ENCODE measurements at regions not wholly inside any gene's neighbourhood (a gene's known extent, or its start where the extent isn't known, plus 50 kb on each side); places are given as distances from the start of the nearest gene placed in this dataset.

GRCh38 chr10:28082885-28083284 is 84.0 kb upstream of the ODAD2 start:
- ChIA-PET POLR2A (no interaction called here), CTCF (no interaction called here)
- TF ChIP-seq PKNOX1 (IDR thresholded peaks at IDR 0.05) = no peak
- TF ChIP-seq FOXK2 (IDR thresholded peaks at IDR 0.05) = no peak
- no peak for TF ChIP-seq BHLHE40 (IDR thresholded peaks at IDR 0.05; ENCODE audit: borderline replicate concordance)
- no peak for TF ChIP-seq CTBP1 (IDR thresholded peaks at IDR 0.05; ENCODE audit: borderline replicate concordance)
- no peak for TF ChIP-seq FOXA1 (IDR thresholded peaks at IDR 0.05)
- TF ChIP-seq NFRKB (IDR thresholded peaks at IDR 0.05) = no peak
- no peak for TF ChIP-seq ARNT (IDR thresholded peaks at IDR 0.05)
- TF ChIP-seq ZNF384 (IDR thresholded peaks at IDR 0.05) = no peak
- no peak for TF ChIP-seq HDGF (IDR thresholded peaks at IDR 0.05; ENCODE audit: borderline replicate concordance)
- no peak for TF ChIP-seq SUZ12 (IDR thresholded peaks at IDR 0.05)
- TF ChIP-seq FOXM1 (IDR thresholded peaks at IDR 0.05; ENCODE audit: borderline replicate concordance) = no peak
- no peak for TF ChIP-seq LEF1 (IDR thresholded peaks at IDR 0.05; ENCODE audit: borderline replicate concordance)
- no peak for TF ChIP-seq SP1 (IDR thresholded peaks at IDR 0.05)
- TF ChIP-seq L3MBTL2 (conservative IDR thresholded peaks at IDR 0.05) = no peak
- TF ChIP-seq TARDBP (IDR thresholded peaks at IDR 0.05) = no peak
- TF ChIP-seq ELF4 (IDR thresholded peaks at IDR 0.05) = no peak
- DNase-seq (ENCODE audit: extremely low spot score) = no peak

GRCh38 chr10:28082316-28082715 is 83.4 kb upstream of the ODAD2 start:
- ChIA-PET POLR2A (no interaction called here), CTCF (no interaction called here)
- TF ChIP-seq CTBP1 (IDR thresholded peaks at IDR 0.05; ENCODE audit: borderline replicate concordance) = no peak
- no peak for TF ChIP-seq SUZ12 (IDR thresholded peaks at IDR 0.05)
- no peak for TF ChIP-seq PKNOX1 (IDR thresholded peaks at IDR 0.05)
- TF ChIP-seq NFRKB (IDR thresholded peaks at IDR 0.05) = no peak
- TF ChIP-seq L3MBTL2 (conservative IDR thresholded peaks at IDR 0.05) = no peak
- TF ChIP-seq TARDBP (IDR thresholded peaks at IDR 0.05) = no peak
- TF ChIP-seq FOXA1 (IDR thresholded peaks at IDR 0.05) = no peak
- no peak for TF ChIP-seq FOXM1 (IDR thresholded peaks at IDR 0.05; ENCODE audit: borderline replicate concordance)
- no peak for TF ChIP-seq ELF4 (IDR thresholded peaks at IDR 0.05)
- no peak for TF ChIP-seq LEF1 (IDR thresholded peaks at IDR 0.05; ENCODE audit: borderline replicate concordance)
- no peak for TF ChIP-seq ZNF384 (IDR thresholded peaks at IDR 0.05)
- no peak for TF ChIP-seq FOXK2 (IDR thresholded peaks at IDR 0.05)
- no peak for TF ChIP-seq HDGF (IDR thresholded peaks at IDR 0.05; ENCODE audit: borderline replicate concordance)
- no peak for DNase-seq (ENCODE audit: extremely low spot score)

- no peak for DNase-seq (ENCODE audit: extremely low spot score)
- no peak for TF ChIP-seq TARDBP (IDR thresholded peaks at IDR 0.05)
- no peak for TF ChIP-seq FOXA1 (IDR thresholded peaks at IDR 0.05)
- TF ChIP-seq SUZ12 (IDR thresholded peaks at IDR 0.05) = no peak
- TF ChIP-seq LEF1 (IDR thresholded peaks at IDR 0.05; ENCODE audit: borderline replicate concordance) = no peak
- TF ChIP-seq ZNF384 (IDR thresholded peaks at IDR 0.05) = no peak
- TF ChIP-seq SP1 (IDR thresholded peaks at IDR 0.05) = no peak
- no peak for TF ChIP-seq L3MBTL2 (conservative IDR thresholded peaks at IDR 0.05)
- POLR2A ChIA-PET = no interaction called here
- CTCF ChIA-PET = no interaction called here
These were observed 79.0 kb upstream of the ODAD2 start for GRCh38 chr10:28077889-28078288.

- no peak for DNase-seq (ENCODE audit: extremely low spot score)
- POLR2A ChIA-PET = no interaction called here
- TF ChIP-seq ARNT (IDR thresholded peaks at IDR 0.05) = no peak
- TF ChIP-seq ZNF384 (IDR thresholded peaks at IDR 0.05) = no peak
- no peak for TF ChIP-seq FOXK2 (IDR thresholded peaks at IDR 0.05)
- TF ChIP-seq SUZ12 (IDR thresholded peaks at IDR 0.05) = no peak
- no peak for TF ChIP-seq TARDBP (IDR thresholded peaks at IDR 0.05)
- CTCF ChIA-PET = no interaction called here
These were observed 76.5 kb upstream of the ODAD2 start for GRCh38 chr10:28075424-28075823.

GRCh38 chr10:28072573-28072972 is 73.7 kb upstream of the ODAD2 start:
- TF ChIP-seq NFRKB (IDR thresholded peaks at IDR 0.05) (no peak), TARDBP (IDR thresholded peaks at IDR 0.05) (no peak), BHLHE40 (IDR thresholded peaks at IDR 0.05; ENCODE audit: borderline replicate concordance) (no peak), FOXM1 (IDR thresholded peaks at IDR 0.05; ENCODE audit: borderline replicate concordance) (no peak), ZNF384 (IDR thresholded peaks at IDR 0.05) (no peak), CTBP1 (IDR thresholded peaks at IDR 0.05; ENCODE audit: borderline replicate concordance) (no peak), ELF4 (IDR thresholded peaks at IDR 0.05) (no peak), HDGF (IDR thresholded peaks at IDR 0.05; ENCODE audit: borderline replicate concordance) (no peak), PKNOX1 (IDR thresholded peaks at IDR 0.05) (no peak), FOXA1 (IDR thresholded peaks at IDR 0.05) (no peak)
- ChIA-PET POLR2A (no interaction called here), CTCF (no interaction called here)
- DNase-seq (ENCODE audit: extremely low spot score) = no peak

GRCh38 chr10:28060031-28060607 is 61.2 kb upstream of the ODAD2 start:
- no peak for DNase-seq (ENCODE audit: extremely low spot score)
- ChIA-PET POLR2A (no interaction called here), CTCF (no interaction called here)
- TF ChIP-seq ZNF384 (IDR thresholded peaks at IDR 0.05) (no peak), CTBP1 (IDR thresholded peaks at IDR 0.05; ENCODE audit: borderline replicate concordance) (no peak), TARDBP (IDR thresholded peaks at IDR 0.05) (no peak), ELF4 (IDR thresholded peaks at IDR 0.05) (no peak), NFRKB (IDR thresholded peaks at IDR 0.05) (no peak), FOXK2 (IDR thresholded peaks at IDR 0.05) (no peak), SP1 (IDR thresholded peaks at IDR 0.05) (no peak), FOXM1 (IDR thresholded peaks at IDR 0.05; ENCODE audit: borderline replicate concordance) (no peak), PKNOX1 (IDR thresholded peaks at IDR 0.05) (no peak), FOXA1 (IDR thresholded peaks at IDR 0.05) (no peak), ARNT (IDR thresholded peaks at IDR 0.05) (no peak), BHLHE40 (IDR thresholded peaks at IDR 0.05; ENCODE audit: borderline replicate concordance) (no peak), SUZ12 (IDR thresholded peaks at IDR 0.05) (no peak)

Measured in HEK293T (cell line).